Dermis microvascular lymphatic vessel endothelial cell (primary cell): ENCODE measurements at regions not wholly inside any gene's neighbourhood (a gene's known extent, or its start where the extent isn't known, plus 50 kb on each side); places are given as distances from the start of the nearest gene placed in this dataset.
"Not testable (repeated sequence)": the region's sequence is repeated elsewhere in the genome, so short reads cannot be mapped to it uniquely, and the experiment has no call there.

Experiments used
- DNase-seq, 2 donors: peaks; one replicate each; pipeline versions ENCODE4 v3.0.0 to v3.0.0-alpha.2; 2010; ENCODE audit warnings: low read depth in 2 of 2

GRCh38 chr4:111398906-111399330, 746.3 kb upstream of the FAM241A start:
- no peak for DNase-seq

- DNase-seq = no peak
These were observed 745.6 kb upstream of the FAM241A start for GRCh38 chr4:111399623-111400022.

GRCh38 chr4:111400741-111401140, 744.5 kb upstream of the FAM241A start:
- DNase-seq = no peak

GRCh38 chr4:111404673-111405072, 740.6 kb upstream of the FAM241A start:
- DNase-seq = no peak

GRCh38 chr4:111405989-111406388, 739.3 kb upstream of the FAM241A start:
- DNase-seq = no peak

GRCh38 chr4:111410571-111410970, 734.7 kb upstream of the FAM241A start:
- DNase-seq = no peak

- no peak for DNase-seq
These were observed 727.7 kb upstream of the FAM241A start for GRCh38 chr4:111417521-111417920.

- DNase-seq = no peak
These were observed 711.8 kb upstream of the FAM241A start for GRCh38 chr4:111433441-111433840.

GRCh38 chr4:111434586-111434985, 710.7 kb upstream of the FAM241A start:
- no peak for DNase-seq

- DNase-seq = no peak
These were observed 709.1 kb upstream of the FAM241A start for GRCh38 chr4:111435986-111436744.

GRCh38 chr4:111441687-111442086, 703.6 kb upstream of the FAM241A start:
- DNase-seq = no peak

- not testable (repeated sequence) for DNase-seq
These were observed 700.4 kb upstream of the FAM241A start for GRCh38 chr4:111444836-111445235.

GRCh38 chr4:111449657-111450056, 695.6 kb upstream of the FAM241A start:
- no peak for DNase-seq

GRCh38 chr4:111450867-111451266, 694.4 kb upstream of the FAM241A start:
- no peak for DNase-seq

- DNase-seq = no peak
These were observed 692.0 kb upstream of the FAM241A start for GRCh38 chr4:111453216-111453615.

- no peak for DNase-seq
These were observed 690.3 kb upstream of the FAM241A start for GRCh38 chr4:111454961-111455360.

- no peak for DNase-seq
These were observed 680.8 kb upstream of the FAM241A start for GRCh38 chr4:111464251-111465045.

GRCh38 chr4:111466811-111467604, 678.2 kb upstream of the FAM241A start:
- DNase-seq = no peak

GRCh38 chr4:111475001-111475400, 670.3 kb upstream of the FAM241A start:
- no peak for DNase-seq

- DNase-seq = no peak
These were observed 669.6 kb upstream of the FAM241A start for GRCh38 chr4:111475666-111476065.

GRCh38 chr4:111480510-111480909, 664.7 kb upstream of the FAM241A start:
- no peak for DNase-seq
